ENCODE measurements at regions not wholly inside any gene's neighbourhood (a gene's known extent, or its start where the extent isn't known, plus 50 kb on each side); places are given as distances from the start of the nearest gene placed in this dataset.
"Not testable (repeated sequence)": the region's sequence is repeated elsewhere in the genome, so short reads cannot be mapped to it uniquely, and the experiment has no call there.

GRCh38 chr3:150148227-150148626 lies 177.5 kb upstream of the PFN2 start:
- no peak for DNase-seq

- DNase-seq: no peak
Observed at GRCh38 chr3:150147776-150148175, 177.1 kb upstream of the PFN2 start.

GRCh38 chr3:150146991-150147761 lies 176.5 kb upstream of the PFN2 start:
- DNase-seq: no peak

GRCh38 chr3:150145659-150146058 lies 175.0 kb upstream of the PFN2 start:
- no peak for DNase-seq

- DNase-seq: no peak
Observed at GRCh38 chr3:150144191-150144708, 173.6 kb upstream of the PFN2 start.

GRCh38 chr3:150142936-150143335 lies 172.2 kb upstream of the PFN2 start:
- DNase-seq: no peak

DNA sequence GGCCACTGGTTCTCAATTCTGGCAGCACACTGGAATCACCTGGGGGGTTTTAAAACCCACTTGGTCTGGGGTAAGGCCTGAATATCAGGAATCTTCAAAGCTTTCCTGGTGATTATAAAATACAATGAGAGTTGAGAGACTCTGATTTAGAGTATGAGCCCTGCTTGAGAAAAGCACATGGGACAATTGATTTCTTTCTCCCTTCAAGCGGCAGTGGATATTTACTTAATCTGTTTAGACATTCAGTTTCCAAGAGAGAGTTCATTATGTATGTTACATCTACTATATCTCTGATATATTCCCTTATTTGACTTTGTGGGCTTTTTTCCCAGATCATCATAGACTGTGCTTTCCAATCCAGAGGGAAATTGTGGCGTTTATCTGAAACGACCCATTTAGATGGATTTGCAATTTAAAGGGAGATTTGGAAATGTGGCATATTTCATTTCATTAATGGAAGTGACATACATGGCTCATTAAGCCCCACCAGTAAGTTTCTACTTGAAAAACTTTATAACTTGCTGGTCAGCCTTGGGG lies 171.2 kb upstream of the PFN2 start:
- no peak for DNase-seq

GRCh38 chr3:150140614-150141321 lies 170.1 kb upstream of the PFN2 start:
- DNase-seq: no peak

DNA sequence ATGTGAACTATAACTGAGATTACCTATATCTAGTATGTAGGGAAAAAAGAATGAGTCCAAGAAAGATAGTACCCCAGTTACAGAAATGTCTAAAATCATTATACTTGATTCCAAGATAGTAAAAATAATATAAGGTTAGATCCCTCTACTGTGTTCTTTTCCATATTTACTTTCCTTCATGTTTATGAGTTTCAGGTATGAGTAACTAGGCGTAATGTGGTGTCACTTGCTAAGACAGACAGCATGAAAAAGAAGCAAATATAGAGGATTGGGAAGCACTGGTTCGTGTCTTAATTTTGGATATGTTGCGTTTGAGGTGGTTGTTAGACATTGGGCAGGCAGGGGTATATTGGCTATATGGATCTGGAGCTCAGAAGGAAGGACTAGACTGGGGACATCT lies 168.1 kb upstream of the PFN2 start:
- no peak for DNase-seq

- DNase-seq: no peak
Observed at GRCh38 chr3:150136242-150136641, 165.5 kb upstream of the PFN2 start.

GRCh38 chr3:150135287-150135721 lies 164.6 kb upstream of the PFN2 start:
- DNase-seq: no peak

DNA sequence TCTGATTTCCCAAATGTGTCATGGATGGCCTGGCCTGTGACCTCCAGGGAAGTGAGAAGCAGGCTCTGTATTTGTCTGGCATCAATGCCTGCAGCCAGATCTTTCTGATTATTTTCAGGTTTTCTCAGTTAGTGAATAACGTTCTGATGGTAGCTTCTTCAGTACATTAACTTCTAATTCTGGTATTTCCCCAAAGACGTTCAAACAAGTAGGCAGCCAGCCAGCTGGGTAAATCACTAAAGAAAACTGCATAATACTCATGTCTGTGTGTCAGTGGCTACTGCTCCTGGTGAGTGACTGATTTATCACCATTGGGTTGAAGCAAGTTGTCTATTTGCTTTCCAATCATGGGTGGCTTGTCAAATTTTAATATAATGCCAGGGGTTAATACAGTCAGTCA lies 162.6 kb upstream of the PFN2 start:
- no peak for DNase-seq

DNA sequence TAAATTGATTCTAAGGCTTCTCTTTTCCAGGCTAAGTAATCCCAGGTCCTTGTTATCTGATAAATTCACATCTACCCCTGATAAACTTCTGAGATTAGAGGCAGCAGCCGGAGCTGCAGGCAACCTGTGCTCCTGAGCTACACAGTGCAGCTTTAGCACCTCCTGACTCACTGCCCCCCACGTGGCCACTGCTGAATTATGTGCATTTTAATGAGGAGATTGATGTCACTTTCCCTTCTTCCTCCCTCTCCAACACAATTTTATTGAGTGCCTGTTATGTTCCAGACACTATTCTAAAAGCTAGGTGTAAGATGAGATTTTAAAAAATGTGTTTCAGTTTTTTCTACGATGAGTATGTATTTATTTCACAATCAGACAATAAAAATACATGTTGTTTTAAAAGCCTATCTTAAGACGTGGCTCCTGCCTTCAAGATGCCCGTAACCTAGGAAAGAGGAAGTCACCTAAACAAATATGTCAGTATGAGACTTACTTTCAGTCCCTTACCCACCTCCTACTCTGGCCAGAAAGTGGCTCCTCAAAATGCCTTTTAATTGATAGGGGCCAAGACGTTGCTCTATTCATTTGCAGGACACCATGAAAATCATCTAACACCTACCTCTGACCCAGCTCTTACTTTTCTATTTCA lies 161.5 kb upstream of the PFN2 start:
- no peak for DNase-seq

GRCh38 chr3:150131663-150132062 lies 161.0 kb upstream of the PFN2 start:
- DNase-seq: no peak

DNA sequence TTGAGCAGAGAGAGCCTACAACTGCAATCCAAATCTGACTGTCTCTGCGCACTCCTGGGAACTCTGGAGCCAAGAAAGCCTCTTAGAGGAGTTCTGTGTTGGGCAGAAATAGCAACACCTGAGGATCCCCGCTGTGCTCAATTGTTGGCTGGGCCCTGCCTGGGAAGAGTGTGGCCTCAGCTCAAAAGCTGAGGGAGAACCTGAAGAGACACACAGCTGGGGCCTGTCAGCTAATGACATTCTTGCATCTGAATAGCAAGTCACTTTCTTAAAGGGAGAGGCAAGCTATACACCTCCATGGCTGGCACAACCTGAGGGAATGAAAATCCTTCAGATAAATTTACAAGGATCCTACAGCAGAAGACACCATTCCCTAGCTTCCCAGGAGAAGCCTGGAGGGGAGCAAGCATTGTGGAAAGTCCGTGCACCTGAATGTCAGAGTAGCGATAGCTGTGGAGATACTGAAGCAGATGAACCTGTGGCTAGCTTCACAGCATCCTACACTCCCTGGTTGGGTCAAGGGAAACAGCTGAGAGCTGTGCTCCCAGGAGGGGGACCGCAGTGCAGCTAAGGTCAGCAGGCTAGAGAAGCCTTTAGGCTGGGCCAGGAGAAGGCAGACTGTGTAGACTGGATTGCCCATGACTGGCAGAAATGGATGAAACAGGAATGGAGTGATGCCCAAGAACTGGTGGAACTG lies 159.9 kb upstream of the PFN2 start:
- DNase-seq: no peak

GRCh38 chr3:150129166-150129565 lies 158.5 kb upstream of the PFN2 start:
- no peak for DNase-seq

DNA sequence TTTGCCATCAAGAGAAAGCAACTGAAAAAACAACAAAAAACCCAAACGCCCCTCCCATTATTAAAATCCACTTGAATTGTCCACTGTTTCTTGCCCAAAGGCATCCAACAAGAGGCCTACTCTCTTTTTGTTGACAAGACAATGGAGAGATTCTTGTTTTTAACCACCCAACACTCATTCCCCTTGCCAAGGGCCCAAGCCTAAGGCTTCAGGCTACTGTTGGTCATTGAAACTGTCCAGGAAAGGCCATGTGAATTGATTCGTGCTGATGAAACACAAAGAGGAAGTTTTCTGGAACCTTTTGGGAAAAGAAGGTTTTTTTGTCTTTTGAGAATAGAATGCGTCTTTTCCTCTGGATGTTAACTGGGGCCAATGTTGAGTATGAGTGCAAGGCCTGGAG lies 157.4 kb upstream of the PFN2 start:
- DNase-seq: no peak

- DNase-seq: no peak
Observed at GRCh38 chr3:150127011-150127490, 156.4 kb upstream of the PFN2 start.

DNA sequence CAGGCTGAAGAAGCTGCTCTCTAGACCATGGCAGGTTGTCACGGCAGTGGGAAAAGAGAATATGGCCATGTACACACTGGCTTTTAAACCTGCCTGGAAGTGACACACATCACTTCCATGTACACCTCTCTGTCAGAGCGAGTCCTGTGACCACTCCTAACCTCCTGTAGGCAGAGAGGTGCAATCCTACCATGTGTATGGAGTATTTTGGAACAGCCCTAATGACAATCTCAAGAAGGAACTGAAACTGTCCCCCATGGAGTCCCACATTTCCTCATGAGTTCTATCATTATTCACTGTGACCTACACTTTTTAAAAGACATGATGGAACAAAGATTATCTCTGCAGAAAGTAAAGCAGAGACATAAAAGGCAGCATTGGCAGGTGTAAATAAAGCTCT lies 153.4 kb upstream of the PFN2 start:
- no peak for DNase-seq

DNA sequence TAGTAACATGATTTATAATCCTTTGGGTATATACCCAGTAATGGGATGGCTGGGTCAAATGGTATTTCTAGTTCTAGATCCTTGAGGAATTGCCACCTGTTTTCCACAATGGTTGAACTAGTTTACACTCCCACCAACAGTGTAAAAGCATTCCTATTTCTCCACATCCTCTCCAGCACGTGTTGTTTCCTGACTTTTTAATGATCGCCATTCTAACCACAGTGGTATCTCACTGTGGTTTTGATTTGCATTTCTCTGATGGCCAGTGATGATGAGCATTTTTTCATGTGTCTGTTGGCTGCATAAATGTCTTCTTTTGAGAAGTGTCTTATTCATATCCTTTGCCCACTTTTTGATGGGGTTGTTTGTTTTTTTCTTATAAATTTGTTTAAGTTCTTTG lies 152.6 kb upstream of the PFN2 start:
- DNase-seq: not testable (repeated sequence)

DNA sequence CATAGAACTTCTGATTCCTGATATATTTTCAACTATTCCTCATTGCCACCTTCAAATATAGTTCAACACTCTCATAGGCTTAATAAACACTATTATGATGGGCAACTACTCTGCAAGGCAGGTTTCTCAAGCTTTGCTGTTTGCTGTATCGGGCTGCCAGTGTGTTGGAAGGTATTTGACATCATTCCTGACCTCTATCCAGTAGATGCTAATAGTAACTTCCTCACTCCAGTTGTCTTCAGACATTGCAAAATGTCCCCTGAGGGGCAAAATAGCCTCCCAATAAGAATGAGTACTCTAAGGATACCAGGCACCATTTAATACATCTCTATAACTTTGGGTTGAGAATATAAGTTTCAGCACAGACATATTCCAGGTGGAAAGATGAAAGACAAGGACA lies 147.5 kb upstream of the PFN2 start:
- DNase-seq: no peak

DNA sequence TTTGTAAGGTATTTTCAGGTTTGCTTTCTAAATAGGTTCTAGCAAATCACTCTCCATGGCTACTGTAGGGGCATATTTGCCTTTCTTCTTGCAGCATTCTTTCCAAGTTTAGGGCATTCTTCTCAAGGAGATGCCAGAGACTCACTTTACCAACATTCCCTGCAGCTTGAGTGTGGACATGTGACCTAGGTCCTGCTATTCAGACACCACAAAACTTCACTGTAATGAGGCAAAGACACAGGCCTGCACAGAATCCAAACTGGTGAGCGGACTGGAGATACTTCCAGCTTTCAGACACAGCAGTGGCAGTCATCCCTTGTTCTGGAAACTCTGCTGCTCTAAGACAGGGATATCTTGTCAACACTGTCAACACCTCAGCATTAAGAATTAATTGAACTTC lies 146.4 kb upstream of the PFN2 start:
- no peak for DNase-seq

DNA sequence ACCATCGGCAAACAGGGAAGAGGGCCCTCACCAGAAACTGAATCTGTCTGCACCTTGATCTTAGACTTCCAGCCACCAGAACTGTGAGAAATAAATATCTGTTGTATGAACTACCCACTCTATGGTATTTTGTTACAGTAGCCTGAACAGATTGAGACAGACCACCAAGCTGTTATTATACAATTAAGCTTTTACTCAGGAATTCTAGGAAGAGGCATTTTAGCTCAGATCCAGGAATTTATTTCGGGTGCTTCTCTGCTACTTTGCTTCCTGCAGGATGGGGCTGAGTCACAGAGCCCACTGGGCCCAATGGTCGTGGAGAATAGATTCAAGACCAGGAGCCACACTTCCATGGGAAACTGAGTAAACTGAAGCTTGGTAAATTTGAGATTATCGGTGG lies 145.5 kb upstream of the PFN2 start:
- DNase-seq: no peak
